Naive thymus-derived CD4-positive, alpha-beta T cell (primary cell): ENCODE measurements at regions not wholly inside any gene's neighbourhood (a gene's known extent, or its start where the extent isn't known, plus 50 kb on each side); places are given as distances from the start of the nearest gene placed in this dataset.

Source experiments
- ATAC-seq: fragments of 150-1000 bp; cut with Tn5 transposase; 2 replicates; pipeline ENCODE4 v1.10.0; 2021; ENCODE audit warnings: mild to moderate bottlenecking, moderate library complexity
- CTCF ChIA-PET: fragments of 350-600 bp; sonication (Branson Sonifier 250); formaldehyde crosslinking; loops from one replicate; lab custom pipeline; 2021; ENCODE audit warnings: antibody characterized with exemption; lab: Charles Lee
- POLR2A ChIA-PET: fragments of 350-600 bp; sonication (Branson Sonifier 250); formaldehyde crosslinking; loops from one replicate; lab custom pipeline; 2021; ENCODE audit warnings: antibody characterized with exemption, inconsistent platforms; lab: Charles Lee
- DNase-seq, 9 donors: peaks; one replicate each; pipeline versions ENCODE4 v3.0.0 to v3.0.0-alpha.2; 2020 to 2022; ENCODE audit warnings: mixed read lengths in 1 of 9
- H3K27ac ChIP-seq: one replicate; pipeline ENCODE4 v1.7.0; 2013; ENCODE audit warnings: mild to moderate bottlenecking, low read depth, low read length, moderate library complexity
- H3K27me3 ChIP-seq, 2 donors: one replicate each; pipeline ENCODE4 v1.7.0; 2013; ENCODE audit warnings: low read length in 2 of 2, mild to moderate bottlenecking in 2 of 2, moderate library complexity in 2 of 2; ENCODE audit not compliant: control insufficient read depth in 2 of 2, insufficient read depth in 2 of 2
- H3K36me3 ChIP-seq, 3 experiments: 1 replicate in 2 of 3; 2 replicates in 1 of 3; pipeline ENCODE4 v1.7.0; 2013; ENCODE audit warnings: low read length in 3 of 3, mild to moderate bottlenecking in 3 of 3, moderate library complexity in 1 of 3; ENCODE audit not compliant: insufficient read depth in 3 of 3, control insufficient read depth in 2 of 3
- H3K4me1 ChIP-seq, 2 donors: one replicate each; pipeline ENCODE4 v1.7.0; 2013; ENCODE audit warnings: low read length in 2 of 2, mild to moderate bottlenecking in 2 of 2, moderate library complexity in 1 of 2; ENCODE audit not compliant: control insufficient read depth in 2 of 2, insufficient read depth in 2 of 2
- H3K4me3 ChIP-seq: 2 replicates; pipeline ENCODE4 v1.7.0; 2013; ENCODE audit warnings: mild to moderate bottlenecking, low read length
- H3K9me3 ChIP-seq, 3 experiments: 1 replicate in 2 of 3; 2 replicates in 1 of 3; pipeline ENCODE4 v1.7.0; 2013; ENCODE audit warnings: low read length in 3 of 3; ENCODE audit not compliant: control insufficient read depth in 2 of 3
- H3K27ac Mint-ChIP-seq, 9 donors: one replicate each; pipeline ENCODE4 v1.8.0; 2020 to 2022; ENCODE audit warnings: mixed read lengths in 9 of 9, mild to moderate bottlenecking in 8 of 9, moderate library complexity in 5 of 9, inconsistent platforms in 2 of 9
- H3K27me3 Mint-ChIP-seq, 5 donors: one replicate each; pipeline ENCODE4 v1.8.0; 2021 to 2022; ENCODE audit warnings: mixed read lengths in 5 of 5, mild to moderate bottlenecking in 1 of 5
- H3K36me3 Mint-ChIP-seq, 5 donors: one replicate each; pipeline ENCODE4 v1.8.0; 2020 to 2022; ENCODE audit warnings: mixed read lengths in 5 of 5, mild to moderate bottlenecking in 3 of 5, inconsistent platforms in 1 of 5
- H3K4me1 Mint-ChIP-seq, 7 donors: one replicate each; pipeline ENCODE4 v1.8.0; 2020 to 2022; ENCODE audit warnings: mixed read lengths in 7 of 7, mild to moderate bottlenecking in 3 of 7, inconsistent platforms in 1 of 7
- H3K4me3 Mint-ChIP-seq, 10 donors: one replicate each; pipeline ENCODE4 v1.8.0; 2020 to 2022; ENCODE audit warnings: mild to moderate bottlenecking in 10 of 10, mixed read lengths in 10 of 10, moderate library complexity in 6 of 10, inconsistent platforms in 2 of 10
- H3K9me3 Mint-ChIP-seq, 11 donors: one replicate each; pipeline ENCODE4 v1.8.0; 2020 to 2022; ENCODE audit warnings: mixed read lengths in 11 of 11, mild to moderate bottlenecking in 4 of 11, inconsistent platforms in 1 of 11, moderate library complexity in 1 of 11
- intact Hi-C, 2 donors: fragments of 100-400 bp; cut with micrococcal nuclease; formaldehyde crosslinking; loops; one replicate each; pipeline ENCODE4 v1.15.1; 2023

DNA sequence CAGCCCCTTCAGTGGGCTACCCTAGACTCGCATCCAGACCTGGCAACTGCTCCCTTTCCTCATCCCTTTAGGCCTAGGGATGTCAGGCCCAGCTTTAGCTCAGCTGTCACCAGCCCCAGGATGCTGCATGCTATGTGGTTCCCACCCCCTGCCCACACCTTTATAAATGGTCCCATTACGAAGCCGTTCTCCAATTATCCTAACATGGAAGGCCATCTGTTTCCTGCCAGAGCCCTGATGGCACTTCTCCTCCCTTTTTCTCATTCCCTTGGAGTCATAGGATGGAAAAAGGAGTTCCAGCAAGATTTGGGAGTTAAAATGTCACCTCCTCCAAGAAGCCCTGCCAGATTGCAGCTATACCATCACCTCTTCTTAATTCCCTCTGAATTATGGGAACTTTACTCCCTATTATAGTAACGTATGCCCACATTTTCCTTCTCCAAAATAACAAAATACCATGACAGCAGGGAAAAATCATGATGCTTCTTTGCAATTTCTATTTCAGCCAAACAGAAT lies 205.0 kb upstream of the GRIK3 start:
- H3K4me1 Mint-ChIP-seq: no peaks in the 10 kb centered on the region
- H3K27me3 ChIP-seq: no peaks in the 10 kb centered on the region
- H3K4me3 Mint-ChIP-seq: no peak overlapping the region
- CTCF ChIA-PET: no interaction called here
- POLR2A ChIA-PET: no interaction called here
- intact Hi-C loops: no loop called here
- H3K27ac Mint-ChIP-seq: no peak overlapping the region
- H3K27ac ChIP-seq: no peak overlapping the region
- DNase-seq: no peak
- H3K36me3 Mint-ChIP-seq: no peaks in the 10 kb centered on the region
- no peaks in the 10 kb centered on the region for H3K4me1 ChIP-seq
- H3K36me3 ChIP-seq: no peaks in the 10 kb centered on the region
- no peak for ATAC-seq
- no peaks in the 10 kb centered on the region for H3K9me3 ChIP-seq
- H3K27me3 Mint-ChIP-seq: peaks cover 6 to 59% (median 21%) of the 10 kb centered on the region in 5 donors
- H3K4me3 ChIP-seq: no peak overlapping the region
- H3K9me3 Mint-ChIP-seq: peaks cover 0 to 7% (median 0%) of the 10 kb centered on the region in 11 donors

DNA sequence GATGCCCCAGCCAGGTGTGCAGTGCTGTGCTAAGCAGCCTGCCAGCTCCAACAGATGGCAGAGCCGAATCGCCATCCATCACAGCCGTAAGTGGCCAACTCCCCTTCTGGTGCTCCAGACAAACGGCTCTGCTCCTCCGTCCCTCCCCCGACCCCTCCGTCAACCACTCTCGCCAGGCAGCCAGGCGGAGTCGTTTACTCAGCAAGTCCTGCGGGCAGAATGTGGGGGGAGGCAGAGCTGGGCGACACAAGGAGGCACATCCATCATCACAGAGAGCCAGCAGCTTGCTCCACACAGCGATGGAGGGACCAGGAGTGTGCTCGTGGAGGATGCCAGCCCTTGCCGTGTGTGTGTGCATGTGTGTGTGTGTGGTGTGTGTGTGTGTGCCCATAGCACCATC lies 206.6 kb upstream of the GRIK3 start:
- no peaks in the 10 kb centered on the region for H3K4me1 ChIP-seq
- no peaks in the 10 kb centered on the region for H3K4me1 Mint-ChIP-seq
- H3K9me3 ChIP-seq: no peaks in the 10 kb centered on the region
- H3K27me3 Mint-ChIP-seq: peaks cover 6 to 54% (median 25%) of the 10 kb centered on the region in 5 donors
- CTCF ChIA-PET: no interaction called here
- H3K36me3 Mint-ChIP-seq: no peaks in the 10 kb centered on the region
- intact Hi-C loops: no loop called here
- H3K27ac Mint-ChIP-seq: no peak overlapping the region
- no peak for DNase-seq
- no peak overlapping the region for H3K4me3 ChIP-seq
- POLR2A ChIA-PET: no interaction called here
- no peak overlapping the region for H3K27ac ChIP-seq
- H3K27me3 ChIP-seq: no peaks in the 10 kb centered on the region
- H3K4me3 Mint-ChIP-seq: no peak overlapping the region
- H3K36me3 ChIP-seq: no peaks in the 10 kb centered on the region
- peaks cover 0 to 2% (median 0%) of the 10 kb centered on the region in 11 donors for H3K9me3 Mint-ChIP-seq
- ATAC-seq: no peak

- H3K27me3 Mint-ChIP-seq: peaks cover 0 to 45% (median 34%) of the 10 kb centered on the region in 5 donors
Measured at GRCh38 chr1:37242501-37242900, 208.2 kb upstream of the GRIK3 start.

GRCh38 chr1:37243368-37244082 lies 209.2 kb upstream of the GRIK3 start:
- Histone ChIP-seq H3K27ac (no peak overlapping the region), H3K27me3 (no peaks in the 10 kb centered on the region), H3K4me3 (no peak overlapping the region), H3K36me3 (no peaks in the 10 kb centered on the region), H3K4me1 (no peaks in the 10 kb centered on the region), H3K9me3 (no peaks in the 10 kb centered on the region)
- DNase-seq: no peak
- H3K27ac Mint-ChIP-seq: no peak overlapping the region
- ChIA-PET CTCF (no interaction called here), POLR2A (no interaction called here)
- H3K4me1 Mint-ChIP-seq: no peaks in the 10 kb centered on the region
- ATAC-seq: no peak
- intact Hi-C loops: no loop called here
- H3K27me3 Mint-ChIP-seq: peaks cover 0 to 43% (median 34%) of the 10 kb centered on the region in 5 donors
- peaks cover 0 to 5% (median 0%) of the 10 kb centered on the region in 11 donors for H3K9me3 Mint-ChIP-seq
- H3K36me3 Mint-ChIP-seq: no peaks in the 10 kb centered on the region
- no peak overlapping the region for H3K4me3 Mint-ChIP-seq

More at GRCh38 chr1:37242501-37242900, 208.2 kb upstream of the GRIK3 start:
- Histone ChIP-seq H3K27me3 (no peaks in the 10 kb centered on the region), H3K4me3 (no peak overlapping the region), H3K9me3 (no peaks in the 10 kb centered on the region), H3K36me3 (no peaks in the 10 kb centered on the region), H3K27ac (no peak overlapping the region), H3K4me1 (no peaks in the 10 kb centered on the region)
- CTCF ChIA-PET: no interaction called here
- H3K36me3 Mint-ChIP-seq: no peaks in the 10 kb centered on the region
- POLR2A ChIA-PET: no interaction called here
- H3K4me1 Mint-ChIP-seq: no peaks in the 10 kb centered on the region
- peaks cover 0 to 3% (median 0%) of the 10 kb centered on the region in 11 donors for H3K9me3 Mint-ChIP-seq
- intact Hi-C loops: no loop called here
- no peak overlapping the region for H3K4me3 Mint-ChIP-seq
- ATAC-seq (no peak), DNase-seq (no peak)
- no peak overlapping the region for H3K27ac Mint-ChIP-seq

DNA sequence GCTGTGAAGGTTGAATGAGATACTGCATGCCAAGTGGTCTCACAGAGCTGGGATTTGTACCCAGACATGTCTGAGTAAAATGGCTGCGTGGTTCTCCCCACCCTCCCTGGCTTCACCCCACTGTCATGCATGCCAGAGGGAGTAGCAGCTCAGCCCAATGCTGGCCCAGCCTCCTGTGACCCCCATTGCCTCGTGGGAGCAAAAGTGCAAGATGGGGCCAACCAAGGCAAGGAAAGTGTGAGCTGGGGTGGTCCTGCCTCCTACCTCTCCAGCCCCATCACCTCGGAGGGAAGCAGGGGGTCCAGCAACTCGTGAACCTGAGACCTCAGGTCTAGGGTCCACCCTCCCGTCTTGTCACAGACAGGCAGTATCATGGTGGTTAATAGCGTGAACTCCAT lies 209.8 kb upstream of the GRIK3 start:
- Histone ChIP-seq H3K4me3 (no peak overlapping the region), H3K9me3 (no peaks in the 10 kb centered on the region), H3K27ac (no peak overlapping the region), H3K4me1 (no peaks in the 10 kb centered on the region), H3K27me3 (no peaks in the 10 kb centered on the region), H3K36me3 (no peaks in the 10 kb centered on the region)
- intact Hi-C loops: no loop called here
- DNase-seq (no peak), ATAC-seq (no peak)
- Mint-ChIP-seq H3K4me3 (no peak overlapping the region), H3K9me3 (peaks cover 0 to 5% (median 0%) of the 10 kb centered on the region in 11 donors), H3K27me3 (peaks cover 0 to 43% (median 34%) of the 10 kb centered on the region in 5 donors), H3K36me3 (no peaks in the 10 kb centered on the region), H3K4me1 (no peaks in the 10 kb centered on the region), H3K27ac (no peak overlapping the region)
- ChIA-PET POLR2A (no interaction called here), CTCF (no interaction called here)

DNA sequence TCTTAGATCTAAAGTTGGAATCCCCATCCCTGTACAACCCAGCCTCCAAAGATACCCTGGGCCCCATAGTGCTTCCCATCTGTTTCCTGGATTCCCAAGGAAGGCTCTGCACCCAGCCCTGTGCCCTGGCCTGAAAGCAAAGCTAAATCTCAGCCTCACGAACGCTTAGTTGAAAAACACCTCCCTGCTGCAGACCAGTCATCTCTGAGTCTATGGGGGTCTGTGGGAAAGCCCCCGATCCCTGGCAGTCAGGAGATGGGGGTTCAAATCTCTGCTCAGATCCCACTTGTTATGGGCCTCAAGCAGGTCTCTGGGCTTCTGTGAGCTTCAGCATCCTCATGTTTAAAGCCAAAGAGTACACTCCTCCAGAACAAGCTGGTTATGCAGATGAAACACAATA lies 210.5 kb upstream of the GRIK3 start:
- H3K4me3 ChIP-seq: no peak overlapping the region
- Mint-ChIP-seq H3K36me3 (no peaks in the 10 kb centered on the region), H3K4me3 (no peak overlapping the region), H3K27ac (no peak overlapping the region), H3K27me3 (peaks cover 0 to 37% (median 34%) of the 10 kb centered on the region in 5 donors), H3K9me3 (peaks cover 0 to 7% (median 0%) of the 10 kb centered on the region in 11 donors), H3K4me1 (no peaks in the 10 kb centered on the region)
- ChIA-PET CTCF (no interaction called here), POLR2A (no interaction called here)
- no peaks in the 10 kb centered on the region for H3K36me3 ChIP-seq
- no peaks in the 10 kb centered on the region for H3K9me3 ChIP-seq
- intact Hi-C loops: no loop called here
- no peak for DNase-seq
- no peaks in the 10 kb centered on the region for H3K27me3 ChIP-seq
- no peaks in the 10 kb centered on the region for H3K4me1 ChIP-seq
- no peak overlapping the region for H3K27ac ChIP-seq
- ATAC-seq: no peak

DNA sequence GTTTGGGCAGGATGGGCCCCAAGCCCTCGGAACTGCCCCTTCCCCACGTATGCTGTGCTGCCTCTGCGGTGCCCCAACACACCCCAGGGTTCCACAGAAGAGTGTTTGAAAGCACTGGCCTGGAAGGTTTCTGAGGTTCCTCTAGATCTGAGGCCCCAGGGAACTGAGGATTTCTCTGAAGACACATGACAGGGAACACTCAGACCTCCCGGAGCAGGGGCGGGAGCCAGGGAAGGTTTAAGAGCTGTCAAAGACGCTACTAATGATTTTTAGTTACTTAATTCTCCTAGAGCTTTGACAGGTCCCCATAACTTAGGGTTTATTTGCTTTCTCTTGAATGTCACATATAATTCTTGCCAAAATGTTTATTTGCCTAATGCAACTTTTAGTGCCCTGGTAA lies 212.3 kb upstream of the GRIK3 start:
- no peaks in the 10 kb centered on the region for H3K36me3 ChIP-seq
- no peaks in the 10 kb centered on the region for H3K9me3 ChIP-seq
- Mint-ChIP-seq H3K36me3 (no peaks in the 10 kb centered on the region), H3K4me1 (no peaks in the 10 kb centered on the region), H3K27me3 (peaks cover 0 to 40% (median 27%) of the 10 kb centered on the region in 5 donors), H3K9me3 (peaks cover 0 to 7% (median 0%) of the 10 kb centered on the region in 11 donors), H3K4me3 (no peak overlapping the region), H3K27ac (no peak overlapping the region)
- CTCF ChIA-PET: no interaction called here
- intact Hi-C loops: no loop called here
- ATAC-seq (no peak), DNase-seq (no peak)
- H3K27me3 ChIP-seq: no peaks in the 10 kb centered on the region
- POLR2A ChIA-PET: no interaction called here
- no peak overlapping the region for H3K4me3 ChIP-seq
- H3K27ac ChIP-seq: no peak overlapping the region
- no peaks in the 10 kb centered on the region for H3K4me1 ChIP-seq
